NB4 (cell line): ENCODE measurements at regions not wholly inside any gene's neighbourhood (a gene's known extent, or its start where the extent isn't known, plus 50 kb on each side); places are given as distances from the start of the nearest gene placed in this dataset.

Experiments
- DNase-seq: peaks from one replicate; pipeline ENCODE4 v3.0.0; 2010; ENCODE audit warnings: low read depth
- H3K4me3 ChIP-seq: one replicate; pipeline ENCODE4 v1.5.1; 2011; ENCODE audit warnings: mild to moderate bottlenecking, low read depth, low read length, moderate library complexity
- CTCF ChIP-seq: IDR thresholded peaks from one replicate; pipeline ENCODE4 v1.5.1; 2012; ENCODE audit warnings: low read depth, low read length
- MAX ChIP-seq: IDR thresholded peaks from 2 replicates; pipeline ENCODE4 v1.6.1; 2011; ENCODE audit warnings: low read depth, low read length
- MYC ChIP-seq: IDR thresholded peaks from 2 replicates; pipeline ENCODE4 v1.6.1; 2011; ENCODE audit warnings: low read depth, low read length
- POLR2A ChIP-seq: IDR thresholded peaks from 2 replicates; pipeline ENCODE4 v1.6.1; 2011; ENCODE audit warnings: mild to moderate bottlenecking; ENCODE audit not compliant: insufficient read length; ENCODE audit errors: extremely low read depth

- no peak for TF ChIP-seq MYC
- TF ChIP-seq MAX = no peak
- TF ChIP-seq CTCF = no peak
- TF ChIP-seq POLR2A = no peak
- DNase-seq = no peak
- H3K4me3 ChIP-seq = no peak overlapping the region
These were observed 618.3 kb downstream of the MRPL39 start for GRCh38 chr21:24988941-24989340.

GRCh38 chr21:24976238-24976637, 631.0 kb downstream of the MRPL39 start:
- DNase-seq = no peak
- TF ChIP-seq MAX = no peak
- TF ChIP-seq POLR2A = no peak
- TF ChIP-seq MYC = no peak
- no peak for TF ChIP-seq CTCF
- no peak overlapping the region for H3K4me3 ChIP-seq

- TF ChIP-seq CTCF (no peak), MYC (no peak), MAX (no peak), POLR2A (no peak)
- no peak overlapping the region for H3K4me3 ChIP-seq
- no peak for DNase-seq
These were observed 638.2 kb downstream of the MRPL39 start for GRCh38 chr21:24969068-24969467.

- no peak overlapping the region for H3K4me3 ChIP-seq
- TF ChIP-seq MAX = no peak
- TF ChIP-seq MYC = no peak
- no peak for TF ChIP-seq POLR2A
- TF ChIP-seq CTCF = no peak
- DNase-seq = no peak
These were observed 651.9 kb downstream of the MRPL39 start for GRCh38 chr21:24955275-24955961.

GRCh38 chr21:24948186-24948585, 659.1 kb downstream of the MRPL39 start:
- no peak for TF ChIP-seq POLR2A
- H3K4me3 ChIP-seq = no peak overlapping the region
- no peak for DNase-seq

GRCh38 chr21:24945910-24946309, 661.4 kb downstream of the MRPL39 start:
- no peak for TF ChIP-seq CTCF
- TF ChIP-seq POLR2A = no peak
- no peak for TF ChIP-seq MYC
- no peak for TF ChIP-seq MAX
- no peak overlapping the region for H3K4me3 ChIP-seq
- DNase-seq = no peak
